Smooth muscle cell of the brain vasculature (primary cell): ENCODE measurements at regions not wholly inside any gene's neighbourhood (a gene's known extent, or its start where the extent isn't known, plus 50 kb on each side); places are given as distances from the start of the nearest gene placed in this dataset.

Experiments
- DNase-seq: peaks from one replicate; pipeline ENCODE4 v3.0.0-alpha.2; 2012; ENCODE audit warnings: low read depth, low spot score

GRCh38 chr12:71071536-71072097, 86.2 kb downstream of the TSPAN8 start:
- DNase-seq = no peak

- no peak for DNase-seq
Measured at GRCh38 chr12:71070416-71071128, 87.2 kb downstream of the TSPAN8 start.

- DNase-seq = no peak
Measured at GRCh38 chr12:71069311-71069710, 88.5 kb downstream of the TSPAN8 start.

GRCh38 chr12:71063087-71063486, 94.7 kb downstream of the TSPAN8 start:
- no peak for DNase-seq

- DNase-seq = no peak
Measured at GRCh38 chr12:71061451-71061850, 96.3 kb downstream of the TSPAN8 start.

GRCh38 chr12:71060426-71060825, 97.4 kb downstream of the TSPAN8 start:
- no peak for DNase-seq

- DNase-seq = no peak
Measured at GRCh38 chr12:71057330-71057729, 100.5 kb downstream of the TSPAN8 start.

GRCh38 chr12:71054551-71054950, 103.2 kb downstream of the TSPAN8 start:
- no peak for DNase-seq

GRCh38 chr12:71046215-71046614, 111.6 kb downstream of the TSPAN8 start:
- DNase-seq = no peak

- peak; percentile 28 for DNase-seq
Measured at GRCh38 chr12:71045781-71046180, 112.0 kb downstream of the TSPAN8 start.

- DNase-seq = no peak
Measured at GRCh38 chr12:71041476-71041875, 116.3 kb downstream of the TSPAN8 start.

- DNase-seq = no peak
Measured at GRCh38 chr12:71038960-71039359, 118.4 kb upstream of the PTPRR start.

- DNase-seq = no peak
Measured at GRCh38 chr12:71036526-71036925, 116.0 kb upstream of the PTPRR start.

GRCh38 chr12:71032933-71033332, 112.4 kb upstream of the PTPRR start:
- DNase-seq = no peak

GRCh38 chr12:71029302-71029701, 108.8 kb upstream of the PTPRR start:
- DNase-seq = no peak

GRCh38 chr12:71027856-71028255, 107.3 kb upstream of the PTPRR start:
- DNase-seq = no peak

- no peak for DNase-seq
Measured at GRCh38 chr12:71024827-71025226, 104.3 kb upstream of the PTPRR start.

- no peak for DNase-seq
Measured at GRCh38 chr12:71024281-71024680, 103.7 kb upstream of the PTPRR start.

- no peak for DNase-seq
Measured at GRCh38 chr12:71021491-71021890, 101.0 kb upstream of the PTPRR start.

GRCh38 chr12:71019282-71019831, 98.8 kb upstream of the PTPRR start:
- no peak for DNase-seq

GRCh38 chr12:71018682-71019081, 98.1 kb upstream of the PTPRR start:
- no peak for DNase-seq

GRCh38 chr12:71014180-71014785, 93.7 kb upstream of the PTPRR start:
- DNase-seq = no peak

- no peak for DNase-seq
Measured at GRCh38 chr12:71011261-71011660, 90.7 kb upstream of the PTPRR start.
